K562 (cell line): ENCODE measurements at regions not wholly inside any gene's neighbourhood (a gene's known extent, or its start where the extent isn't known, plus 50 kb on each side); places are given as distances from the start of the nearest gene placed in this dataset.

Source experiments
- BRCA1 ChIP-seq, 2 experiments: fragments of 450-650 bp in 1 of 2; sonication (generic) in 1 of 2; formaldehyde crosslinking in 1 of 2; IDR thresholded peaks; 2 replicates each; pipeline versions ENCODE4 v1.5.0 to v1.6.1; 2017 to 2020; ENCODE audit warnings: mild to moderate bottlenecking in 1 of 2, missing genetic modification reagents in 1 of 2
- EZH2 ChIP-seq: IDR thresholded peaks from 2 replicates; pipeline ENCODE4 v1.6.1; 2012; ENCODE audit warnings: low read depth, mild to moderate bottlenecking, inconsistent platforms, low read length, borderline replicate concordance
- TCF7 ChIP-seq: sonication (generic); IDR thresholded peaks from 2 replicates; pipeline ENCODE4 v1.6.1; 2016; ENCODE audit warnings: antibody characterized with exemption, borderline replicate concordance
- ZNF280B ChIP-seq: fragments of 250-450 bp; sonication (Bioruptor Pico); IDR thresholded peaks from 2 replicates; pipeline ENCODE4 v1.5.1; 2021; ENCODE audit warnings: mild to moderate bottlenecking
- ZNF449 ChIP-seq: fragments of 250-450 bp; sonication (Bioruptor Pico); IDR thresholded peaks from 2 replicates; pipeline ENCODE4 v1.8.0; 2022; ENCODE audit warnings: moderate library complexity, mild to moderate bottlenecking, inconsistent platforms

GRCh38 chr2:57954020-57954419 is 92.6 kb upstream of the VRK2 start:
- TF ChIP-seq BRCA1 (IDR thresholded peaks at IDR 0.05): no peak
- TF ChIP-seq BRCA1 (CRISPR knock-in tag; IDR thresholded peaks at IDR 0.05): no peak
- no peak for TF ChIP-seq TCF7
- TF ChIP-seq ZNF280B: no peak
- TF ChIP-seq ZNF449: no peak
- TF ChIP-seq EZH2: no peak
